T-cell (primary cell): ENCODE measurements at regions not wholly inside any gene's neighbourhood (a gene's known extent, or its start where the extent isn't known, plus 50 kb on each side); places are given as distances from the start of the nearest gene placed in this dataset.
"Not testable (repeated sequence)": the region's sequence is repeated elsewhere in the genome, so short reads cannot be mapped to it uniquely, and the experiment has no call there.

Source experiments
- ATAC-seq, 4 experiments: fragments of 200-7000 bp in 3 of 4; fragments of 150-1000 bp in 1 of 4; cut with Tn5 transposase; replicated peaks in 1 of 4; 1 replicate in 3 of 4; 2 replicates in 1 of 4; pipeline ENCODE4 v1.10.0; 2021; ENCODE audit warnings: moderate library complexity in 3 of 4, mild to moderate bottlenecking in 2 of 4, moderate number of reproducible peaks in 1 of 4
- CTCF ChIA-PET, 2 donors: fragments of 300-600 bp; sonication (Branson Sonifier 250); formaldehyde crosslinking; loops; one replicate each; lab custom pipeline; 2022; ENCODE audit warnings: antibody characterized with exemption in 2 of 2; lab: Charles Lee
- POLR2A ChIA-PET, 2 donors: fragments of 300-600 bp; sonication (Branson Sonifier 250); formaldehyde crosslinking; loops; one replicate each; lab custom pipeline; 2022; ENCODE audit warnings: antibody characterized with exemption in 2 of 2; lab: Charles Lee
- DNase-seq, 35 experiments: peaks; one replicate each; pipeline versions ENCODE4 v3.0.0 to v3.0.0-alpha.2; 2013 to 2023
- H3K27ac ChIP-seq: one replicate; pipeline ENCODE4 v1.5.1; 2013; ENCODE audit warnings: low read length
- H3K27me3 ChIP-seq, 2 experiments: replicated peaks in 1 of 2; 1 replicate in 1 of 2; 2 replicates in 1 of 2; pipeline versions ENCODE4 v1.6.1 to v1.7.0; 2013; ENCODE audit warnings: low read length in 1 of 2, mixed read lengths in 1 of 2; ENCODE audit not compliant: control insufficient read depth in 2 of 2, insufficient read depth in 2 of 2; ENCODE audit errors: extremely low read depth in 1 of 2
- H3K36me3 ChIP-seq, 2 donors: 1 replicate in 1 of 2; 2 replicates in 1 of 2; pipeline versions ENCODE4 v1.6.1 to v1.7.0; 2013; ENCODE audit warnings: low read length in 1 of 2; ENCODE audit not compliant: control insufficient read depth in 2 of 2, insufficient read depth in 1 of 2; ENCODE audit errors: extremely low read depth in 1 of 2
- H3K4me1 ChIP-seq, 2 experiments: 1 replicate in 1 of 2; 2 replicates in 1 of 2; pipeline versions ENCODE4 v1.6.1 to v1.7.0; 2013; ENCODE audit warnings: low read length in 2 of 2, mixed read lengths in 1 of 2; ENCODE audit not compliant: insufficient read depth in 2 of 2, control insufficient read depth in 1 of 2; ENCODE audit errors: extremely low read depth in 1 of 2
- H3K4me3 ChIP-seq, 2 donors: 1 replicate in 1 of 2; 2 replicates in 1 of 2; pipeline versions ENCODE4 v1.5.1 to v1.7.0; 2013; ENCODE audit warnings: mild to moderate bottlenecking in 2 of 2, low read length in 1 of 2, moderate library complexity in 1 of 2; ENCODE audit not compliant: control insufficient read depth in 1 of 2; ENCODE audit errors: extremely low read depth in 1 of 2
- H3K9me3 ChIP-seq: 2 replicates; pipeline ENCODE4 v1.7.0; 2013
- H3K27ac Mint-ChIP-seq, 2 donors: one replicate each; pipeline ENCODE4 v1.8.0; 2020 to 2021; ENCODE audit warnings: mild to moderate bottlenecking in 2 of 2, mixed read lengths in 2 of 2
- H3K27me3 Mint-ChIP-seq, 2 donors: one replicate each; pipeline ENCODE4 v1.8.0; 2021 to 2022; ENCODE audit warnings: mixed read lengths in 2 of 2
- H3K36me3 Mint-ChIP-seq: one replicate; pipeline ENCODE4 v1.8.0; 2021; ENCODE audit warnings: mixed read lengths
- H3K4me1 Mint-ChIP-seq, 3 donors: one replicate each; pipeline ENCODE4 v1.8.0; 2020 to 2022; ENCODE audit warnings: mixed read lengths in 3 of 3, mild to moderate bottlenecking in 1 of 3
- H3K4me3 Mint-ChIP-seq, 3 donors: one replicate each; pipeline ENCODE4 v1.8.0; 2020 to 2022; ENCODE audit warnings: mild to moderate bottlenecking in 3 of 3, mixed read lengths in 3 of 3, moderate library complexity in 3 of 3
- H3K9me3 Mint-ChIP-seq, 3 donors: one replicate each; pipeline ENCODE4 v1.8.0; 2020 to 2022; ENCODE audit warnings: mixed read lengths in 3 of 3
- WGBS: methylation state at CpG from one replicate; pipeline ENCODE4 v1.1.5; 2013; ENCODE audit warnings: missing lambda C conversion rate; ENCODE audit not compliant: insufficient coverage; 5-methylcytosine and 5-hydroxymethylcytosine counted together

DNA sequence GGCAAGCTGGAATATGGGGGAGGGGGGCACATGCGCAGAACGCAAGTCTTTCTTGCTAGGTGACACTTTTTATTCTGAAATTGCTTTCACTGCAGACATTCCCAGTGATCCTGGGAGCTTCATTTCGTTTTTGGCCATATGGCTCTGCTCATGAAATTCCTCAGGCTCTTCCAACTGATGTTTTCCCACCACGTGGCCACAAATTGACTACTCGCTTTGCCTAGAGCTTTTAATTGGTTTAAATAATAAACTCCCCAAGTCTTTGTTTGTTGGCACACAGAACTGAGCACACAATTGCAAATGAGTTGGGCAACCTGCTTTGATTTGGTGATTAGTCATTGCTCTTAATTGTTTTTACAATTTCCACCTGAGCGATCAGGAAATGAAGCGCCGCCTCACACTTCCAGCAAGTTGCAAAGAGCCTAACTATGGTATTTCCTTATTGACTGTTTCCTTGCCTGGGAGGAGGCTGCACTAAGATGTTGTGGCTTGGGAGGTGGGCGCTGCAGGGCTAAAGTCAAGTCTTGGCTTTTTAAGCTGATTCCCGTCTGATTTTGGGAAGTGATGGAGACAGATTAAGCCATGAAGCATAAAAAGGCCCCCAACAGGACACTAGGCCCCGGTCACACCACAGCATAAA lies 282.5 kb downstream of the ZIC3 start:
- WGBS, result 0% methylated on average over 1 of the region's 11 CpGs

GRCh38 chrX:137852502-137852901 lies 286.6 kb downstream of the ZIC3 start:
- no peak overlapping the region for H3K4me3 ChIP-seq
- no peaks in the 10 kb centered on the region for H3K4me1 ChIP-seq
- H3K36me3 Mint-ChIP-seq, result no peaks in the 10 kb centered on the region
- H3K9me3 ChIP-seq, result no peaks in the 10 kb centered on the region
- H3K4me3 Mint-ChIP-seq, result no peak overlapping the region
- no peaks in the 10 kb centered on the region for H3K4me1 Mint-ChIP-seq
- H3K9me3 Mint-ChIP-seq, result no peaks in the 10 kb centered on the region
- no peaks in the 10 kb centered on the region for H3K36me3 ChIP-seq
- ChIA-PET POLR2A (no interaction called here), CTCF (no interaction called here)
- no CpG with 5 or more reads among the region's 2 CpGs for WGBS
- H3K27me3 ChIP-seq, result no peaks in the 10 kb centered on the region
- DNase-seq (no peak), ATAC-seq (no peak)
- H3K27ac ChIP-seq, result no peak overlapping the region
- peaks cover 0 to 36% of the 10 kb centered on the region in 2 donors for H3K27me3 Mint-ChIP-seq
- H3K27ac Mint-ChIP-seq, result no peak overlapping the region

More for the DNA sequence above, 282.5 kb downstream of the ZIC3 start:
- Mint-ChIP-seq H3K4me3 (no peak overlapping the region), H3K27ac (no peak overlapping the region), H3K27me3 (peaks cover 0 to 22% of the 10 kb centered on the region in 2 donors), H3K9me3 (no peaks in the 10 kb centered on the region), H3K36me3 (no peaks in the 10 kb centered on the region), H3K4me1 (no peaks in the 10 kb centered on the region)
- no peak overlapping the region for H3K4me3 ChIP-seq
- no peak overlapping the region for H3K27ac ChIP-seq
- ATAC-seq (no peak), DNase-seq (no peak)
- no peaks in the 10 kb centered on the region for H3K27me3 ChIP-seq
- ChIA-PET CTCF (no interaction called here), POLR2A (no interaction called here)
- H3K4me1 ChIP-seq, result no peaks in the 10 kb centered on the region
- H3K9me3 ChIP-seq, result no peaks in the 10 kb centered on the region
- H3K36me3 ChIP-seq, result no peaks in the 10 kb centered on the region

DNA sequence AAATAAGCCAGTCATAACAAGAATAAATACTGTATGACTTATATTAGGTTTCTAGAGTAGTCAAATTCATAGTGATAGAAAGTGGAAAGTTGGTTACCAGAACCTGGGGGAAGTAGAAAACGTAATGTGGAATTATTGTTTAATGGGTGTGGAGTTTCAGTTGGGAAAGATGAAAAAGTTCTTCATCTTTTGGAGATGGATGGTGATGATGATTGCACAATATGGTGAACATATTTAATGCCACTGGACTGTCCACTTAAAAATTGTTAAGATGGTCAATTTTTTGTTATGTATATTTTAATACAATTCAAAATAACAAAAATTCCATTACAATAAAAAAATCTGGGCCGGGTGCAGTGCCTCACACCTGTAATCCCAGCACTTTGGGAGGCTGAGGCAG lies 289.6 kb downstream of the ZIC3 start:
- Mint-ChIP-seq H3K4me1 (no peaks in the 10 kb centered on the region), H3K27me3 (peaks cover 0 to 28% of the 10 kb centered on the region in 2 donors), H3K9me3 (no peaks in the 10 kb centered on the region), H3K4me3 (no peak overlapping the region), H3K36me3 (no peaks in the 10 kb centered on the region), H3K27ac (no peak overlapping the region)
- POLR2A ChIA-PET, result no interaction called here
- CTCF ChIA-PET, result no interaction called here
- DNase-seq (no peak), ATAC-seq (no peak)
- Histone ChIP-seq H3K36me3 (no peaks in the 10 kb centered on the region), H3K9me3 (no peaks in the 10 kb centered on the region), H3K4me3 (no peak overlapping the region), H3K27ac (no peak overlapping the region), H3K4me1 (no peaks in the 10 kb centered on the region), H3K27me3 (no peaks in the 10 kb centered on the region)
- WGBS, result 60% methylated on average over 1 of the region's 2 CpGs

DNA sequence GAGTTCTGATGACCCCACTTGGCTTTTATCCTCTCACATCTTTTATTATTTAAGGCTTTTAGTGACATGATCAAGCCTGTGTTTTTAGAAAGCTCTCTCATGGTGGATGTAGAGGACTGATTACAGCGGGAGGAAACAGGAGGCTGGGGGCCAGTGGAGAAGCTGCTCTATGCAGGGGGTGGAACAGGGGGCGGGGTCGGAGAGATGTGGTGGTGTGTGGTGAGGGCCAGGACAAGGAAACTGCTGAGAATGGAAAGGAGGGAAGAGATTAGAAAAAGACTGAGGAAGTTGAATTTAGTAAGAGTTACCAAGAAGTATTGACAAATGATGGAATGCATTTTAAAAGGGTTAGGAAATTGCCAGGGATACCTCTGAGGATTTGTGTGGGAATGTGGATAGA lies 292.2 kb downstream of the ZIC3 start:
- no peaks in the 10 kb centered on the region for H3K9me3 Mint-ChIP-seq
- H3K4me1 ChIP-seq, result no peaks in the 10 kb centered on the region
- DNase-seq, result no peak
- 6% methylated on average over 2 of the region's 3 CpGs for WGBS
- H3K9me3 ChIP-seq, result no peaks in the 10 kb centered on the region
- peaks cover 0 to 19% of the 10 kb centered on the region in 2 donors for H3K27me3 Mint-ChIP-seq
- ChIA-PET CTCF (interaction anchor here in 1 of 2 donors (0.6 kb wide), 1 partner anchor 69 kb away, joined by 7 read pairs; no protein-coding TSS in a partner anchor), POLR2A (no interaction called here)
- no peak overlapping the region for H3K4me3 ChIP-seq
- H3K27ac Mint-ChIP-seq, result no peak overlapping the region
- no peak overlapping the region for H3K4me3 Mint-ChIP-seq
- no peaks in the 10 kb centered on the region for H3K4me1 Mint-ChIP-seq
- H3K27me3 ChIP-seq, result no peaks in the 10 kb centered on the region
- H3K36me3 Mint-ChIP-seq, result no peaks in the 10 kb centered on the region
- H3K27ac ChIP-seq, result no peak overlapping the region
- H3K36me3 ChIP-seq, result no peaks in the 10 kb centered on the region
- no peak for ATAC-seq

DNA sequence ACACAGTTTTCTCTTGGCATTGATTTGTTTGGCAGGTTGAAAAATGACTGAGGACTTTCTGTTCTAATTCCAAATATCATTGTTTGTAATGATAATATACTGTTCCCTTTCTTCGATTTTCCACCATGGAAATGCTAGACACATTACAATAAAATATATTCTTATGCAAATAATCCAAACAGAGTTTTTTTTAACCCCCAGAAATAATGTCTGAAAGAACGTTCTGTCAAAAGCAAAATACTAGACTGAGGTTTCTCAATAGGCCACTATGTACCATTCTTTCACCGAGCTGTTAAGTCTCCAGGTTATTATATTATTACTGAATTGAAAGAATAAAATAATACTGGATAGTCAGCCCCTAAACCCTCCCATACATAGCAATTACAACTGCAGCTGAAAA lies 312.5 kb downstream of the ZIC3 start:
- WGBS, result no CpG with 5 or more reads among the region's 3 CpGs
- Histone ChIP-seq H3K36me3 (no peaks in the 10 kb centered on the region), H3K27ac (no peak overlapping the region), H3K4me3 (no peak overlapping the region), H3K9me3 (no peaks in the 10 kb centered on the region), H3K4me1 (no peaks in the 10 kb centered on the region), H3K27me3 (no peaks in the 10 kb centered on the region)
- DNase-seq (no peak), ATAC-seq (no peak)
- POLR2A ChIA-PET, result no interaction called here
- no peak overlapping the region for H3K4me3 Mint-ChIP-seq
- peaks cover 0 to 22% of the 10 kb centered on the region in 2 donors for H3K27me3 Mint-ChIP-seq
- H3K36me3 Mint-ChIP-seq, result no peaks in the 10 kb centered on the region
- no peak overlapping the region for H3K27ac Mint-ChIP-seq
- H3K4me1 Mint-ChIP-seq, result no peaks in the 10 kb centered on the region
- H3K9me3 Mint-ChIP-seq, result no peaks in the 10 kb centered on the region
- CTCF ChIA-PET, result no interaction called here

- Histone ChIP-seq H3K27me3 (no peaks in the 10 kb centered on the region), H3K9me3 (no peaks in the 10 kb centered on the region), H3K4me1 (no peaks in the 10 kb centered on the region), H3K4me3 (no peak overlapping the region), H3K27ac (no peak overlapping the region), H3K36me3 (no peaks in the 10 kb centered on the region)
- Mint-ChIP-seq H3K27me3 (peaks cover 0 to 22% of the 10 kb centered on the region in 2 donors), H3K4me1 (no peaks in the 10 kb centered on the region), H3K4me3 (no peak overlapping the region), H3K36me3 (no peaks in the 10 kb centered on the region), H3K9me3 (peaks cover 0 to 4% (median 0%) of the 10 kb centered on the region in 3 donors), H3K27ac (no peak overlapping the region)
- POLR2A ChIA-PET, result no interaction called here
- CTCF ChIA-PET, result no interaction called here
- WGBS, result 80% methylated on average over 1 of the region's 2 CpGs
- ATAC-seq (no peak), DNase-seq (no peak)
Measured at GRCh38 chrX:137882960-137883359, 317.0 kb downstream of the ZIC3 start.

DNA sequence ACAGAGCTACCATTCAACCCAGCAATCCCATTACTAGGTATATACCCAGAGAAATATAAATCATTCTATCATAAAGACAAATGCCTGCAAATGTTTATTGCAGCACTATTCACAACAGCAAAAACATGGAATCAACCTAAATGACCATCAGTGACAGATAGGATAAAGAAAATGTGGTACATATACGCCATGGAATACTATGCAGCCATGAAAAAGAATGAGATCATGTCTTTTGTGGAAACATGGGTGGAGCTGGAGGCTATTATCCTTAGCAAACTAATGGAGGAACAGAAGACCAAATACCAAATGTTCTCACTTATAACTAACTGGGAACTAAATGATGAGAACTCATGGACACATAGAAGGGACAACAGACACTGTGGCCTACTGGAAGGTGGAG lies 318.9 kb downstream of the ZIC3 start:
- ATAC-seq, H3K27me3 ChIP-seq, H3K9me3 ChIP-seq, H3K9me3 Mint-ChIP-seq, DNase-seq, H3K4me3 Mint-ChIP-seq, H3K27ac ChIP-seq, H3K4me1 Mint-ChIP-seq, H3K4me1 ChIP-seq, POLR2A ChIA-PET, H3K36me3 Mint-ChIP-seq, H3K27ac Mint-ChIP-seq, CTCF ChIA-PET, H3K36me3 ChIP-seq, H3K4me3 ChIP-seq: not testable (repeated sequence)
- WGBS, result no CpG with 5 or more reads among the region's 1 CpG
- peaks cover 0 to 27% of the 10 kb centered on the region in 2 donors for H3K27me3 Mint-ChIP-seq
